RKO (cell line): ENCODE measurements at regions not wholly inside any gene's neighbourhood (a gene's known extent, or its start where the extent isn't known, plus 50 kb on each side); places are given as distances from the start of the nearest gene placed in this dataset.
"Not testable (repeated sequence)": the region's sequence is repeated elsewhere in the genome, so short reads cannot be mapped to it uniquely, and the experiment has no call there.

ENCODE experiments used
- DNase-seq: peaks from one replicate; pipeline ENCODE4 v3.0.0-alpha.2; 2016; ENCODE audit warnings: low spot score

GRCh38 chr1:60850084-60850483, 232.3 kb upstream of the NFIA start:
- no peak for DNase-seq

- DNase-seq, result no peak
Measured at GRCh38 chr1:60849401-60849800, 233.0 kb upstream of the NFIA start.

GRCh38 chr1:60848583-60849188, 233.7 kb upstream of the NFIA start:
- DNase-seq, result peak; percentile 53

- DNase-seq, result no peak
Measured at GRCh38 chr1:60847855-60848582, 234.3 kb upstream of the NFIA start.

GRCh38 chr1:60847391-60847790, 235.0 kb upstream of the NFIA start:
- DNase-seq, result no peak

- DNase-seq, result not testable (repeated sequence)
Measured at GRCh38 chr1:60845659-60846058, 236.7 kb upstream of the NFIA start.

- no peak for DNase-seq
Measured at GRCh38 chr1:60842304-60842703, 240.1 kb upstream of the NFIA start.

GRCh38 chr1:60841116-60842046, 241.0 kb upstream of the NFIA start:
- no peak for DNase-seq

GRCh38 chr1:60840476-60840875, 241.9 kb upstream of the NFIA start:
- not testable (repeated sequence) for DNase-seq

- DNase-seq, result no peak
Measured at GRCh38 chr1:60835649-60836048, 246.7 kb upstream of the NFIA start.

GRCh38 chr1:60833173-60833572, 249.2 kb upstream of the NFIA start:
- DNase-seq, result no peak

GRCh38 chr1:60832367-60832766, 250.0 kb upstream of the NFIA start:
- no peak for DNase-seq

- DNase-seq, result no peak
Measured at GRCh38 chr1:60831780-60832179, 250.6 kb upstream of the NFIA start.

- no peak for DNase-seq
Measured at GRCh38 chr1:60828944-60829343, 253.4 kb upstream of the NFIA start.

GRCh38 chr1:60826320-60827094, 255.9 kb upstream of the NFIA start:
- no peak for DNase-seq

- peak; percentile 5 for DNase-seq
Measured at GRCh38 chr1:60825593-60825992, 256.8 kb upstream of the NFIA start.

- DNase-seq, result no peak
Measured at GRCh38 chr1:60823151-60823550, 259.2 kb upstream of the NFIA start.

- DNase-seq, result no peak
Measured at GRCh38 chr1:60822252-60822651, 260.1 kb upstream of the NFIA start.

- DNase-seq, result no peak
Measured at GRCh38 chr1:60821156-60821555, 261.2 kb upstream of the NFIA start.

GRCh38 chr1:60818969-60819701, 263.2 kb upstream of the NFIA start:
- DNase-seq, result no peak

GRCh38 chr1:60813071-60813470, 269.3 kb upstream of the NFIA start:
- no peak for DNase-seq
